ENCODE measurements at regions not wholly inside any gene's neighbourhood (a gene's known extent, or its start where the extent isn't known, plus 50 kb on each side); places are given as distances from the start of the nearest gene placed in this dataset.

DNA sequence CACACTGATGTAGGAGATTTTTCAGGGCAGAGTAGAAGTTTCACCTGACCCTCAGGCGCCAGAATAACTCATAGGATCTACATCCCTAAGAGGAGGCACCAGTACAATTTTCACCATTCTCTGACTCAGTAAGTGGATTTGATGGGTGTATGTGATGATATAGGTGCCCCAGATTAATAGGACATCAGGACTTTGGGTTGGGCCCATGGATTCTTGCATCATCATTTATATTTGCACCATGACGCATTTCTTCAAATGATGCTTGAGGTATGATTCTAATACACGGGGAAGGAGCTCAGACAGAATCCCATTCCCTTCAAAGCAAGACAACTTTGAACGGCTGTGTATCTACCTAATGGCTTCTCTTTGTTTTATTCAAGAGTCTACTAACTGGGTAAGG is 173.2 kb downstream of the TMEM114 start:
- no peaks in the 10 kb centered on the region for H3K79me1 ChIP-seq (ENCODE audit: low read depth, low read length)
- no peak overlapping the region for H3K27ac ChIP-seq (ENCODE audit: low read depth, low read length)
- H3K14ac ChIP-seq (ENCODE audit: insufficient read length) = no peak overlapping the region
- DNase-seq (ENCODE audit: low read depth in 1 of 2, low spot score in 2 of 2) (no peak), FAIRE-seq (no peak)
- H4K91ac ChIP-seq (replicated peaks; ENCODE audit: insufficient read length, low read length) = no peak overlapping the region
- no peaks in the 10 kb centered on the region for H3K79me2 ChIP-seq (ENCODE audit: control insufficient read depth in 1 of 2, insufficient read depth in 2 of 2, low read length in 2 of 2)
- no peak overlapping the region for H3K18ac ChIP-seq (ENCODE audit: extremely low read depth, low read length)
- H3K56ac ChIP-seq (replicated peaks; ENCODE audit: insufficient read length, low read depth, low read length) = no peak overlapping the region
- H2BK5ac ChIP-seq (ENCODE audit: low read depth, low read length) = no peak overlapping the region
- ChIA-PET CTCF (ENCODE audit: partially characterized antibody) (no interaction called here), POLR2A (ENCODE audit: partially characterized antibody) (no interaction called here)
- no peak overlapping the region for H2AFZ ChIP-seq (ENCODE audit: low read length)
- no peaks in the 10 kb centered on the region for H3K9me3 ChIP-seq (ENCODE audit: insufficient read depth in 2 of 2, low read depth in 1 of 2, low read length in 1 of 2)
- no peak overlapping the region for H2BK20ac ChIP-seq (ENCODE audit: low read length)
- H3K4ac ChIP-seq (replicated peaks; ENCODE audit: insufficient read length, low read depth, low read length) = no peak overlapping the region
- no peak overlapping the region for H2BK15ac ChIP-seq (ENCODE audit: low read length)
- no peak overlapping the region for H2BK12ac ChIP-seq (ENCODE audit: low read depth, low read length)
- H2AK5ac ChIP-seq (ENCODE audit: low read depth, low read length) = no peak overlapping the region
- no peak overlapping the region for H3K9ac ChIP-seq (replicated peaks in 1 of 4; ENCODE audit: extremely low read depth in 1 of 4, low read depth in 3 of 4, low read length in 3 of 4)
- no peak overlapping the region for H2BK120ac ChIP-seq (replicated peaks; ENCODE audit: low read depth, low read length)
- H4K8ac ChIP-seq (ENCODE audit: extremely low read depth, insufficient read depth, low read length) = no peak overlapping the region
- H3K23me2 ChIP-seq (ENCODE audit: low read depth, low read length) = no peaks in the 10 kb centered on the region
- no peak overlapping the region for H3K23ac ChIP-seq (ENCODE audit: insufficient read length)
- H3K27me3 ChIP-seq (replicated peaks in 1 of 4; ENCODE audit: control insufficient read depth in 3 of 4, extremely low read depth in 1 of 4, insufficient read depth in 3 of 4, low read length in 3 of 4) = no peaks in the 10 kb centered on the region; a peak in 1 of 7 replicates
- H3K36me3 ChIP-seq (ENCODE audit: control insufficient read depth in 2 of 4, insufficient read depth in 4 of 4, low read length in 3 of 4) = no peaks in the 10 kb centered on the region
- no peaks in the 10 kb centered on the region for H3K4me1 ChIP-seq (replicated peaks in 1 of 4; ENCODE audit: control insufficient read depth in 3 of 4, insufficient read depth in 4 of 4, low read length in 3 of 4)
- H4K5ac ChIP-seq (ENCODE audit: insufficient read length, low read depth, low read length) = no peak overlapping the region
- H3K4me2 ChIP-seq (ENCODE audit: insufficient read depth in 1 of 2, low read depth in 2 of 2, low read length in 2 of 2) = no peak overlapping the region
- no peaks in the 10 kb centered on the region for H4K20me1 ChIP-seq (replicated peaks in 1 of 2; ENCODE audit: control insufficient read depth in 1 of 2, insufficient read depth in 2 of 2, low read length in 2 of 2)
- no peak for TF ChIP-seq SRF (IDR thresholded peaks at IDR 0.05; ENCODE audit: low read depth, low read length)
- no peak overlapping the region for H3K4me3 ChIP-seq (ENCODE audit: extremely low read depth in 1 of 4, insufficient read depth in 2 of 4, low read depth in 3 of 4, low read length in 4 of 4)
- 88% methylated on average over 4 of the region's 4 CpGs; no CpG with 5 or more reads in 1 of the 2 experiments for WGBS, 2 experiments (ENCODE audit: extremely low coverage in 1 of 2, insufficient coverage in 1 of 2, insufficient read length in 1 of 2, insufficient replicate concordance in 2 of 2, low coverage in 1 of 2, low lambda C conversion rate in 2 of 2, missing lambda C conversion rate in 1 of 2)
